ENCODE measurements at regions not wholly inside any gene's neighbourhood (a gene's known extent, or its start where the extent isn't known, plus 50 kb on each side); places are given as distances from the start of the nearest gene placed in this dataset.
"Not testable (repeated sequence)": the region's sequence is repeated elsewhere in the genome, so short reads cannot be mapped to it uniquely, and the experiment has no call there.

DNA sequence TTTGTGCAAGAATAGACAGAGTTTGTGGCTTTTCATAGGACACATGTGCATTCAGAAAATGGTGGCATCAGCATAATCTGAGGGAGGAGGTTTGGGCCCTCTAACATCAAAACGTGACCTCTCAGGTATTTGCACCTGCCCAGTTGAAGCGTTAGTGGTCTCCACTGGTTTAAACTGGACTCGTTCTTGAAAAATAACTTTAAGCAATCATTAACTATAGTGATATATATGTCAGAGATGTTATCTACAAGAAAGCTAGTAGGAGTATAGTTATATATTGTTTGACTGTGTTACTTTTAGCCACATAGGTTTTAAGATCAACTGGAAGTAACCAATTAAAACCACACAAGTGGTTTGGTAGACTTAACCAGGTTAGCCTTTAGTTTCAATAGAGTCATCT, 607.4 kb downstream of the MAFB start:
- no peak for DNase-seq (ENCODE audit: low spot score)

DNA sequence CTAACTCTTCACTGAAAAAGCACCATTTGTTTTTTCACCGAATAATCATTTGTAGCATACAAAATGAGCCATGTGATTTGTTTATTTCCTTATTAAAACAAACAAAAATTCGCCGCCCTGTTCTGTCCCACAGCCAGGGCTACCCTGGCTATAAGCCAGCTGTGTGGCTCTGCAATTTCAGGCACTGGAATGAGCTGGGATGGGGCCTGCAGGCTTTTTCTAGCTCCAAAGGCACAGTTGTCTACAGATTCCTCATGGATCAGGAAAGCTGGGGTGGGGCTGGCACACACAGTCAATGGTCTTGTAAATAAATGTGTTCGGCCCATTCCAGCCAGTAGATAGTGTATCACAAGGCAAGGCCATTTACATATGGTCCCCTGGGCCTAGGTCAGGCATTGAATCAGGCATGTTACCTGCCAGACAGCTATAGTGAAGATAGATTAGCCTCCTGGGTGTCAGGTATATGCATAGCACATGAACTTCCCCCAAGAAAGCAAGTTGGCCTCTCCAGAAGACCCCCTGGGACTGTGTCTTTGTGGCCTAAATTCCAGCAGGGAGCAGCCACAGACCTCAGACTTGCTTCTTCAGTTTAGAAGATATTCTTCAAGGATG, 608.9 kb downstream of the MAFB start:
- DNase-seq (ENCODE audit: low spot score): no peak

DNA sequence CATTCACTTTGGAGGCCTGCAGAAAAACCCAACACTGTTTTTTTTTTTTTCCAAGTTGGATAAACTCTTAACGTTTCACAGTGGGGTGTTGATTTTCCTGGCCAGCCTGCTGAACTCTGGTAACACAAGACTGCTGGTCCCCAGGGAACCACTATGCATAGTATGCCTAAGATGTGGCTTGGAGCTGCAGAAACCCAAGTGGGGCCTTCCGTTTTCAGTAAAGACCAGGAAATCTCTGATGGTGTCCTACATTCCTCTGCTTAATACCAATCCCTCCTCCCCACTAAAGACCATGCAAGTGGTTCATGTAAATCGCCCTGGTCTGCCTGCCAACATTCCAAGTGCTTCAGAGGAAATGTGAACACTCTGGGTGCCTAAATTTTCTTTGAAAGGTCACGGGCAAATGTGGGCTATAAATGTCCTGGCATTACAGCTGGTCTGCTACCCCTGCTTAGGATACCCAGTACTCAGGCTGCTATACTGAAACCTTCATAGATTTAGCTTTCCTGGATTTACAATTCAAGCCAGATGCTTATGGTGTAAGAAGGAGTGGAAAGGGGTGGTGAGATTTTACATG, 615.4 kb downstream of the MAFB start:
- DNase-seq (ENCODE audit: low spot score): no peak

DNA sequence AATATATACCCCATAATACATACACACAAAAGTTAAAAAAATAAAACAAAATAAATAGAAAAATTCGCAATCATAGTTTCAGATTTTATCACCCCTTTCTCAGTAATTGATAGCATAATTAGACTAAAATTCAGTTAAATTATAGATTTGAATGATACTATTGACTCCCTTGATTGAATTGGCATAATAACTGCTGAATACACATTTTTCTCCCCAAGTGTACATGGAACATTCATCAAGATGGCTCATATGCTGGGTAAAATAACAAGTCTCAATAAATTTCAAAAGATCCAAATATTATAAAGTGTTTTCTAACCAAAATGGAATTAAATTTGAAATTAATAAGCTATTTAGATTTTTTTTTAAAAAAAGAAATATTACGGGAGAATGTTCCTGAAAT, 616.1 kb downstream of the MAFB start:
- DNase-seq (ENCODE audit: low spot score): no peak

DNA sequence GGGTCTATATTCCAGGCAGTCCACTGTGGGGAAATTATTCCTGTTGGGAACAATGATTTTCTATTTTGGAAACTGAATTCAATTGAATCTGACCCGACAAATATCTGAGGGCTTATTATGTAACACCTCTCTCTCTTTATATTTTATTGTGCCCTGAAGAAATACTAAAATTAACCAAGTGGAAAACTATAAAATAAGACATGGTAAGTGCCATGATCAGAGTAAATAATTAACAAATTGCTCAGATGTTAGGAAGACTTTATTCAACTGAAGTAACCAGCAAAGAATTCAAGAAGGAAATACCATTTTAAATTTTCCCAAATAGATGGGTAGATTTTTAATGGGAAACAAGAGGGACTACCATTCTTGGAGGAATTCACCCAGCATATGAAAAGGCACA, 632.9 kb downstream of the MAFB start:
- no peak for DNase-seq (ENCODE audit: low spot score)

DNA sequence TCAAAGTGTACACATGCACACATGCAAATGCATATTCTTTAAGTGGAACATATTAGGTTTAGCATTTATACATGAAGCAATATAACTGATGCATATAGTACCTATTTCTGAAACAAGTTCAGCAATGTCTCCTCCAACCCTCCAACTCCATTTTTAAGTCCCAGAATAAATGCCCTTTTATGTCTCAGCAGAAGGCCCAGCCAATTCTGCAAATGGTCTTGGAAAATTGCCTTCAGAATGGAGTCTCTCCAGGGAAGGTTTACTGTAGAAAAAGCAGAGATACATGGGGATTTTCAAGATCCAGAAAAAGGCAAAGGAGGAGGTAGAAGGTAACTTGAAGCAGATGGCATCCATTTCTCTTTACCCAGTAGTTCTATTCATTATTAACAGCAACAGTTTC, 633.3 kb downstream of the MAFB start:
- DNase-seq (ENCODE audit: low spot score): no peak

DNA sequence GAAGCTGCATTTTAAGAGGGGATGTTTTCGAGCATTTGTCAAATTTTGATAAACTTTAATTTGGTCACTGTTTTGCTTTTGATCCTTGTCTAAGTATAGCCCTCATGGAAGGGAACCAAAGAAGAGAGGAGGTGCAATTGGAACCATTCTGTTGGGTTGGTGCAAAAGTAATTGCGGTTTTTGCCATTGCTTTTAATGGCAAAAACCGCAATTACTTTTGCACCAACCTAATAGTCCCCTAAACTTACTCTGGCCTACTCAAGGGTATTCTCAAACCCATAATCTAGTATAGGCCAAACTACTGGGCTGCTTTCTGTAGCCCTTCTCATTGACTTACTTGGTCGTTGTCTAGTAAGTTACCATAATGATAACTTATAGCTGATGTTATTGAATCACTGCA, 634.7 kb downstream of the MAFB start:
- DNase-seq (ENCODE audit: low spot score): no peak

DNA sequence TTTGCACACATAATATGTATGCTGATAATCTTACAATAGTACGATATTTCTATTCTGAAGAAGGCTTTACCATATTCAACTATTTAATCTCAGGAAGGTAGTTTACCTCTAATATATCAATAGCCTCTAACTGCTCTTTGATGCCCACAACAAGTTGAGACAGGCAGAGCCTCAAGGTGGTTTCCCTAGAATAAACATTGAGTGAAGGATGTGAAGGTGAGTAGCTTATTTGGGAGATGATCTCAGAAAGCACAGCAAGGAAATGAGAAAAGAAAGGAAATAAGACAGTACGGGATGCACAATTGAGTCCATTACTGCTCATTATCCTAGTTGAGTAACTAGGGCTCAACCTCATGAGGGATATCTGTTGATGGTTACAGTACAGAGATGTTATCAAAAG, 638.4 kb downstream of the MAFB start:
- DNase-seq (ENCODE audit: low spot score): no peak

DNA sequence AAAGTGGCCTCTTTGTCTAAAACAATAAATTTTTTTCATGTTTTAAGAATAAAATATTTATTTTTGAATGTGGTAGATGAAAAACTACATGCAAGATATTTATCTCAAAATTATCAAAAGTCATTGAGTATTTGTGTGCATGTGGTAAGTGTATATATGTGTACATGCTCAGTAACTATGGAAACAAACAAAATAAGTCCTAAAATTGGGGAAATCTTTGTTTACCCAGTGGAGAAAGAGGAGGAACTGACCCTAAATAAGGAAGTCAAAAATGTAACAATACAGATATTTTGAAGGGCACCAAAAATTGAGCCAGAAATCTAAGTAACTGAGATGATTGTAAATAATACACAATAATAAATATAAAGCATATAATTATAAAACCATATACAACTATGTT, 639.2 kb downstream of the MAFB start:
- DNase-seq (ENCODE audit: low spot score): no peak

DNA sequence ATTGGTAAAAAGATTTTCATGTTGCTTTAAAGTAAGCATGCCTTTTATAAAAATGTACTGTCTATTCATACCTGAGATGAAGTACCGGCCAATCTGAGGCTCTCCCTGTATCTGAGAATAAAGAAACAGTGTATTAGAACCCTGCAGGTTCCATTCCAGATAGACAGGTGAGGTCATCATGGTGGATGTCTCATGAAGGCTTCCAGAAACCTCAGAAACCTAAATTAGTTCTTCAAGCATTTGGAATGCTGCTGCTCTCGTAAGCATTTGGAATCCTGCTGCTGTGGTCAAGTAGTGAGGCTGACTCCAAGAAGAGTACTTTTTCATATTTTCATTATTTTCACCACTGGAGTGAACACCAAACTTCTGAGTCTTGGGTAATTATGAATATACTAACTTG, 642.3 kb downstream of the MAFB start:
- DNase-seq (ENCODE audit: low spot score): no peak

DNA sequence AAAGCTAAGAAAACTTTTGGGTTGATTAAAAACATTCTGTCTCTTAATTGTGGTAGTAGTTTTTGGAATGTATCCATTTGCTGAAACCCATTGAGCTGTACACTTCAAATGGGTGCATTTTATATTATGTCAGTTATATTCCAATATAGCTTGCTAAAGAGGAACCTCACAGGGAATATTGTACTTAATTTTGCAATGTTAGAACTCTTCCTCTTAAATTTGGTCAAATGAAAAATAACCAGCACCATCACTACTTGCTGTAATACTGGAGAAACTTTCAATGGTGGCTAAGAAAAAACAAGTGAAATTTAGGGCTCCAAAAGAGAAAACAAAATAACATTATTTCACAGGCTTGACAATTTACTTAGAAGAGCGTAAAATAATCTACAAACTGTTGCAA, 651.5 kb downstream of the MAFB start:
- DNase-seq (ENCODE audit: low spot score): no peak

DNA sequence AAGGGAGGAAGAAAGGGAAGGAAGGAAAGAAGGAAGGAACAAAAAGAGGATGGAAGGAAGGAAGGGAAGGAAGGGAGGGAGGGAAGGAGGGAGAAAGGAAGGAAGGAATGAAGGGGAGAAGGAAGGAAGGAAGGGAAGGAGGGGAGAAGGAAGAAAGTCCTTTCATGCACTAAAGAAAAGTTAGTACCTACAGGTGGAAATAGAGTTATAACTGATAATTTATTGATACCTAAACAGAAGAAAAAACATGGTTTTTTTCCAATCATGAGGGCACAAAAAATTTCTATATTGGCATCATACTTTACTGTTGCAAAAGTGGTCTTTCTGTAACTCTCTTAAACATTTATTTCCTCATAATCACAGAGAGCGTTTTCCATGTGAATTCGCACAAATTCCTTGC, 659.4 kb downstream of the MAFB start:
- no peak for DNase-seq (ENCODE audit: low spot score)

DNA sequence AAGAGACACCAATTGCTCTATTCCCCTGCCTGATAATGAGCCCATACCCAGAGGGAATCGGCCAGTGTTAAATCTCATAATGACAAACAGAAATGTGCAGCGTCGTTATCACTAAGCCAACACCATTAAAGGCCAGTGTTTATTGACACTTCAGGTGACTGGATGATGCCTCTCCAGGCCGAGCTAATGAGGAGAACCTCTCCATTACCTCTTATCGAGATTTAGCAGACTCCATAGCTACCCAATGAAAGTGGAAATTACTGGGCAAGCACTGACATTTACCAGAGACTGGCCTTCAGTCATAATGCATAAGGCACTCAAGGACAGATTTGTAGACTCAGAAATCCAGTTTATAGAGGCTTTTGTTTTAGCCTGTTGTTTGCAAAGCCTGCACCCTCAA, 669.5 kb downstream of the MAFB start:
- DNase-seq (ENCODE audit: low spot score): no peak

DNA sequence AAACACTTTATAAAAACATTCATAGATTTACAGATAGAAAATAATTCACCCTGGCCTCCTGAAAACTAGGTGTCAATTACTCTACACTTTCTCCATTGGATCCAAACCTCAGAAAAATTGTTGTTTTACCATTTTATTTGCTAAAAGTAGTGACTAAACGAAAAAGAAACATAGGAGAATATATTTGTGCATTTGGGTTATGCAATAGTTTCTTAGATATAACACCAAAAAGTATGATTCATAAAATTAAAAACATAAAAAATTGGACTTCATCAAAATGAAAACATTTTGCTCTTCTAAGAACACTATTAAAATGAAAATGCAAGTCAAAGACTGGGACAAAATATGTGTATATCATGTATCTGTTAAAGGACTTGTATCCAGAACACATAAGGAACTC, 671.3 kb downstream of the MAFB start:
- DNase-seq (ENCODE audit: low spot score): no peak

DNA sequence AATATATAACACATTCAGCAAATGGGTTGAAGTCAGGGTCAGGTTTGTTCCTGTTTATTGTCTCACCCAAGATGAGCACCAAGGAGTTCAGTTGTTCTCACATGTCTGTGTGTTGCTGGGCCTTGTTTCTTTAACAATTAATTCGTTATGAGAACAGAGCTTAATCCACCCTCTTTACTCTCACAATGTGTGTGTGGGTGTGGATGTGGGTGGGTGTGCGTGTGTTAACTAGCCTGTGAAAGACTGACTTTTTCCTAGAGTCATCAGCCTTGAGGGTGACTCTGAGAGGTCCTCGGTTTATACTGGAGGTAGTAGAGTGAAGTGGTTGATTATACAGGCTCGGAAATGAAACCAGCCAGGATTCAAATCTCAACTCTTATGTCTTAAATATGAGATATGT, 672.1 kb downstream of the MAFB start:
- no peak for DNase-seq (ENCODE audit: low spot score)

DNA sequence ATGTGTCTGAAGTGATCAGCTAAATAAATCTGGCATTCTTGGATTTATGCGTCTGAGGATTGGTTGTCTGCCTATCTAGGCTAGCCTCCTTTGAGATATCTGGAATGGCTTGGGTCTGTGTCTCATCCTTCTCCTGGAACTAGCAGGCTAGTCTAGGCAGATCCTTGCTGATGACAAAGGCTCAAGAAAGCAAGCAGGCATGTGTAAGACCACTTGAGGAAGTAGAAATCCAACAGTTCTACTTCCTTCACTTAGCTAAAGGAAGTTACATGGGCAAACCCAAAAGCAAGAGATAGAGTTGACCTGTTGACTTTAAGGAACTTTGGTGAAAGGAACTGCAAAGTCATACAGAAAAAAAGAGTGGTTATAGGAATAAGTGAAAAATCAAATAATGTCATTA, 672.6 kb downstream of the MAFB start:
- no peak for DNase-seq (ENCODE audit: low spot score)

DNA sequence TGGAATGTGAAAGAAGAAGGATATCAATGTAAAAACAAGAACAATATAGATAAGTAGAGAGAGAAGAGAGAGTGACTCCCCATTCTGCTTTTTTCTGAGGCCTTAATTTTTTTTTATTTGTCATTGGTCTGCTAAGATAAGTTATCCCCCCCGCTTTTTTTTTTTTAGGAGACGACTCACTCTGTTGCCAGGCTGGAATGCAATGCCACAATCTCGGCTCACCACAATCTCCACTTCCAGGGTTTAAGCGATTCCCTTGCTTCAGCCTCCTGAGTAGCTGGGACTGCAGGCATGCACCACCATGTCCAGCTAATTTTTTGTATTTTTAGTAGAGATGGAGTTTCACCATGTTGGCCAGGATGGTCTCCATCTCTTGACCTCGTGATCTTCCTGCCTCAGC, 677.0 kb downstream of the MAFB start:
- not testable (repeated sequence) for DNase-seq (ENCODE audit: low spot score)

DNA sequence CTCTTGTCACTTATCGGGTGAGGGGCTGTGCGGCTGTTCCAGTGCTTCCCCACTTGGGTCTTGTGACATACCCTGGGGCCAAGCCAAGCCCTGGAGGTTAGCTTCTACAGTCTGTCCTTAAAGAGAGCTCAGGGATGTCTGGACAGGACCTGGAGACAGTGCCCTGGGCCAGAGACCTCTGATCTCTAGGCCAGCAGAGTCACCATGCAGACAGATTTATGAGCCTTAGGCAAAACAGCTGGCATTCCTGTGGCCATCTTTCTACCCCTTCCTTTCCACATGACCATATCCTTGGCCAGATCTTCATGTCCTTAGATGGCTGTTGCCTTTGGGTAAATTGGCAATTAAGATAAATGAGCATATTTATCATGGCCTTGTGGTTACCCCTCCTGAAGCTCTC, 678.6 kb downstream of the MAFB start:
- no peak for DNase-seq (ENCODE audit: low spot score)

DNA sequence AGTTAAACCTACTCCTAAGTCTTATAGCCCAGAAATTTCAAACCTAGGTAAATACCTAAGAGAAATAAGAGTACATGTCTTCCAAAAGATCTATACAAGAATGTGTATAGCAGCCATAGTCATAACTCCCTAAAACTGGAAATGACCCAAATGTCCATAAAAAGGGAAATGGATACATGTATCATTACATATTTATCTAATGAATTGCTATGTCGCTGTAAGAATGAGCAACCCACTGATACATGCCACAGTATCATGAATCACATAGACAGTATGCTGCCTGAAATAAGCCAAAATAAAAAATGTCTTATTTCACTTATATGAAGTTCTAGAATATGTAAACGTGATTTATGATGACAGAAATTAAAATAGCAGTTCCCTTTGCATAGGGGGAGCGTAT, 679.5 kb downstream of the MAFB start:
- no peak for DNase-seq (ENCODE audit: low spot score)

DNA sequence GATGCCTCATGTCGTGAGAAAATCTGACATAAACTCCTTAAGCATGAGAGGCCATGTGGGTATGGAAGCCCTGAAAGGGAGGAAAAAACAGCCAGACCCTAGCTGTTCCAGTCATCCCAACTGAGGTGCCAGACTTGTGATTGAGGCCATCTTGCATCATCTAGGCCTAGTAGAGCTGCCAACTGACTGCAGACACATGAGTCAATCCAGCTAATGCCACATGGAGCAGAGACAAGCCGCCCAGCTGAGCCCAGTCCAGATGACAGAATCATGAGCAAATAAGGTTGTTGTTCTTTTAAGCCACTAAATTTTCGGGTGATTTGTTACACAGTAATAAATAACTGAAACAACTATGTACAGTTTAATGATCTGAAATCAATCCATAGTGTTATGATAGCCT, 680.9 kb downstream of the MAFB start:
- no peak for DNase-seq (ENCODE audit: low spot score)

DNA sequence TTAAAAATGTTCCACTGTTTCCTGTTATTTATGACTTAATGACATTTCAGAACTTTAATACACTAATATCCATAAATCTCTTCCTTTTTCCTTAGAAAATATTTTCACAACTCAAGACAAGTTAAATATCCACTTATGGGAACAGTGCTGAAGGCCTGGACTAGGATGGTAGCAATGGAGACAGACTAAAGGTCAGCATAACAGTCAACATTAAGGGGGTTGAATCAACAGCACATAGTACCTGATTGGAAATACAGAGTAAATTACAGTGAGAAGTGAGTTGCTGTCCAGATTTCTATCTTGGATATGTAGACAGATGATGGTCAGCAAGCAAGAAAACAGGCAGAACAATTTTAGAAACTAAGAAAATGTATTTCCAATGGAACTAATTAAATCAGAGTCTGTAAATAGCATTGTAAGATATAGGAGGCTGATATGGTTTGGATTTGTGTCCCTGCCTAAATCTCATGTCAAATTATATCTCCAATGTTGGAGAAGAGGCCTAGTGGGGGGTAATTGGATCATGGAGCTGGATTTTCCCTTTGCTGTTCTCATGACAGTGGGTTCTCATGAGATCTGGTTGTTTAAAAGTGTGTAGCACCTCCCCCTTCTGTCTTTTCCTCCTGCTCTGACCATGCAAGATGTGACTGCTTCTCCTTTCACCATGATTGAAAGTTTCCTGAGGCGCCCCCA, 682.7 kb downstream of the MAFB start:
- DNase-seq (ENCODE audit: low spot score): no peak

DNA sequence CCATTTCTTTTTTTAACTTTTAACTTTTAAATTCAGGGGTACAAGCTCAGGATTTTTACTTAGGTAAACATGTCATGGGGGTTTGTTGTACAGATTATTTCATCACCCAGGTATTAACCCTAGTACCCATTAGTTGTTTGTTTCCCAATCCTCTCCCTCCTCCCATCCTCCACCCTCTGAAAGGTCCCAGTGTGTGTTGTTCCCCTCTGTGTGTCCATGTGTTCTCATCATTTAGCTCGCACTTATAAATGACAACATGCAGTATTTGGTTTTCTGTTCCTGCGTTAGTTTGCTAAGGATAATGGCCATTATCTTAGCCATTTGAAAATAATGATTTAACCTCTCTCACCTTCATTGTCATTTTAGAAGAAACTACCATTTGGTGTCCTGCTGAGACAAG, 684.9 kb downstream of the MAFB start:
- DNase-seq (ENCODE audit: low spot score): not testable (repeated sequence)

DNA sequence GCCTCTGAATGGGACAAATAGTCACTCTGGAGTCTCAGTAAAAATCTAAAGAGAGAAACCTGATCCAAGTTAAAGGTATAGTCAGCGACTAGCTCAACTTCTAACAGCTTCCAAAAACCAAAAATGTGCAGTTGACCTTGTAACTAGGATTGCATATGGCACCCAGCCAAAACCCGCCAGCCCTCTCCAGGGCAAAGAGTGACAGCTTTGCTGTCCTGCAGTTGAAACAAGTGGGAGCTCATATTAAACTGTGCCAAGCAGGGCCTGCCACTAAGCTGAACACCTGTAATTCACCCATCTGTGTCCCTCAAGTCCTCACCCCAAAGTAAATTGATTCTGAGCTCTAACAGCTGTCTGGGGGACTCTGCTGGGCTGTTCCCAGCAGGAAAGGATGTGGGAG, 695.3 kb downstream of the MAFB start:
- no peak for DNase-seq (ENCODE audit: low spot score)

Data from mesenteric fat pad (tissue), 1 donor.